ENCODE measurements at regions not wholly inside any gene's neighbourhood (a gene's known extent, or its start where the extent isn't known, plus 50 kb on each side); places are given as distances from the start of the nearest gene placed in this dataset.

DNA sequence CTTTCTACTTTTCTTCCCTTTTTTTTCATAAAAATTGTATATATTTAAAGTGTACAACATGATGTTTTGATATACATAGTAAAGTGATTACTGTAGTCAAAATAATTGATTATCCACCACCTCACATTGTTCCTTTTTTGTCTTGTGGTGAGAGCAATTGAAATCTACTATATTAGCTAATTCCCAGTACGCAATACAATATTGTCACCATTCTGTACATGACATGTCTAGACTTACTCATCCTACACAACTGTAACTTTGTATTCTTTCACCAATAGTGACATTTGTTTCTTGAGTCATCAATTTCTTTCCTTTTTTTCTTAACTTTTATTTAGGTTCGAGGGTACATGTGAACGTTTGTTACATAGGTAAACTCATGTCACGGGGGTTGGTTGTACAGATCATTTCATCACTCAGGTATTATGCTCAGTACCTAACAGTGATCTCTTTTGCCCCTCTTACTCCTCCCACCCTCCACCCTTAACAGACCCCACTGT is 265.2 kb downstream of the KCNRG start:
- ATAC-seq (ENCODE audit: low FRiP score in 2 of 2), result no peak
- WGBS, 2 donors, result 93 to 96% methylated on average over 4 of the region's 4 CpGs
- H3K4me3 ChIP-seq, result no peak overlapping the region

DNA sequence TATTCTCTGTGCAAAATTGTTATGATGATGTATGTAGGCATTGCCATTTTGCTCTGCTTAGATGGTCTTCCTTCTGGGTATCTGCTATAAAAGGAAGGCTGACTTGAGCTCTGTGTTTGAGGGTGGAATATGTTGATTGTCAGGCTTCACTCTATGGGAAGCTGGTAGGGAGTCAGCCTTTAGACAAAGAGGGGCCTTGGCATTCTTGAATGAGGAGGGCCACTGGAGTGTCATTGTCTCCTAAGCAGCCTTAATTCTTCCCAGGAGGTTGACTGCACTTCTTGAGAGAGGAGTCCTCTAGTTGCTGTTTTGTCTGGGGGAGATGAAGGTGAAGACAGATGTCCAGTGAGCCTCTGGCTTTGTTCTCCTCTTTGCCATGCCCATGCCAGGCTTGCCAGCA is 266.8 kb downstream of the KCNRG start:
- ATAC-seq (ENCODE audit: low FRiP score in 2 of 2), result no peak
- Histone ChIP-seq H3K4me1 (peaks cover 0 to 9% (median 2%) of the 10 kb centered on the region in 4 donors), H3K27me3 (no peaks in the 10 kb centered on the region), H3K27ac (no peak overlapping the region), H3K36me3 (no peaks in the 10 kb centered on the region), H3K4me3 (no peak overlapping the region), H3K9me3 (no peaks in the 10 kb centered on the region)
- no peak for TF ChIP-seq POLR2AphosphoS5 (IDR thresholded peaks at IDR 0.05)
- TF ChIP-seq EP300 (IDR thresholded peaks at IDR 0.05), result no peak
- TF ChIP-seq, protein P1, sequence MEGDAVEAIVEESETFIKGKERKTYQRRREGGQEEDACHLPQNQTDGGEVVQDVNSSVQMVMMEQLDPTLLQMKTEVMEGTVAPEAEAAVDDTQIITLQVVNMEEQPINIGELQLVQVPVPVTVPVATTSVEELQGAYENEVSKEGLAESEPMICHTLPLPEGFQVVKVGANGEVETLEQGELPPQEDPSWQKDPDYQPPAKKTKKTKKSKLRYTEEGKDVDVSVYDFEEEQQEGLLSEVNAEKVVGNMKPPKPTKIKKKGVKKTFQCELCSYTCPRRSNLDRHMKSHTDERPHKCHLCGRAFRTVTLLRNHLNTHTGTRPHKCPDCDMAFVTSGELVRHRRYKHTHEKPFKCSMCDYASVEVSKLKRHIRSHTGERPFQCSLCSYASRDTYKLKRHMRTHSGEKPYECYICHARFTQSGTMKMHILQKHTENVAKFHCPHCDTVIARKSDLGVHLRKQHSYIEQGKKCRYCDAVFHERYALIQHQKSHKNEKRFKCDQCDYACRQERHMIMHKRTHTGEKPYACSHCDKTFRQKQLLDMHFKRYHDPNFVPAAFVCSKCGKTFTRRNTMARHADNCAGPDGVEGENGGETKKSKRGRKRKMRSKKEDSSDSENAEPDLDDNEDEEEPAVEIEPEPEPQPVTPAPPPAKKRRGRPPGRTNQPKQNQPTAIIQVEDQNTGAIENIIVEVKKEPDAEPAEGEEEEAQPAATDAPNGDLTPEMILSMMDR (IDR thresholded peaks at IDR 0.05), result no peak
- no peak for DNase-seq

More for the DNA sequence above, 265.2 kb downstream of the KCNRG start:
- no peaks in the 10 kb centered on the region for H3K36me3 ChIP-seq
- H3K4me1 ChIP-seq, result peaks cover 0 to 4% (median 0%) of the 10 kb centered on the region in 4 donors
- no peaks in the 10 kb centered on the region for H3K9me3 ChIP-seq
- H3K27ac ChIP-seq, result no peak overlapping the region
- TF ChIP-seq, protein P1 (IDR thresholded peaks at IDR 0.05), result no peak
- TF ChIP-seq POLR2A (IDR thresholded peaks at IDR 0.05) (no peak), POLR2AphosphoS5 (IDR thresholded peaks at IDR 0.05) (no peak), EP300 (IDR thresholded peaks at IDR 0.05) (no peak)
- H3K27me3 ChIP-seq, result no peaks in the 10 kb centered on the region
- DNase-seq, result no peak

DNA sequence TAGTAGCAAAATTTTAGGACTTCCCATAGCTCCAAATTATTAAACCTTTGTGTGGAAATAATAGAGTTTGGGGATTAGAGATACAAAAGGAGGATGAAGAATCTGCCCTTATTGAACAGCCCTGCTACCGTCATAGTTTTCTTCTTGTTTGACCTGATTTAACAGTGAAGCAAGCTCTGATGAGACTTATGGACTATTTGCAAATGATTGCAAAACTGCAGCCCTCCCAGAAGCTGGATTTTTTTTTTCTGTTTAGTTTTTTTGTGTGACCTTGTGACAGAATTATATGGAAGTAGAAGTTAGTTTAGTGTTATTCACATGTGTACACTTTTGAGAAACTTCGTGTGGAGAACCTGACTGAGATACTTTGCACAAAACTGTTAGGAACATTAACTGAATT is 267.8 kb downstream of the KCNRG start:
- Histone ChIP-seq H3K36me3 (no peaks in the 10 kb centered on the region), H3K9me3 (no peaks in the 10 kb centered on the region), H3K27ac (no peak overlapping the region), H3K4me3 (no peak overlapping the region), H3K27me3 (no peaks in the 10 kb centered on the region), H3K4me1 (peaks cover 0 to 9% (median 2%) of the 10 kb centered on the region in 4 donors)
- 31 to 60% methylated on average over 2 of the region's 2 CpGs for WGBS, 2 donors
- TF ChIP-seq POLR2A (IDR thresholded peaks at IDR 0.05) (no peak), EP300 (IDR thresholded peaks at IDR 0.05) (no peak), POLR2AphosphoS5 (IDR thresholded peaks at IDR 0.05) (no peak)
- TF ChIP-seq, protein P1 (IDR thresholded peaks at IDR 0.05), result no peak
- DNase-seq (no peak), ATAC-seq (ENCODE audit: low FRiP score in 2 of 2) (no peak)

- peak in 1 of 2 donors; percentile 45 for ATAC-seq (ENCODE audit: low FRiP score in 2 of 2)
- no peaks in the 10 kb centered on the region for H3K36me3 ChIP-seq
- WGBS, 2 donors, result 51 to 74% methylated on average over 2 of the region's 2 CpGs
- no peaks in the 10 kb centered on the region for H3K9me3 ChIP-seq
- no peak overlapping the region for H3K4me3 ChIP-seq
- TF ChIP-seq EP300 (IDR thresholded peaks at IDR 0.05) (no peak), POLR2AphosphoS5 (IDR thresholded peaks at IDR 0.05) (no peak), POLR2A (IDR thresholded peaks at IDR 0.05) (no peak)
- TF ChIP-seq, protein P1 (IDR thresholded peaks at IDR 0.05), result no peak
- DNase-seq, result no peak
- no peaks in the 10 kb centered on the region for H3K27me3 ChIP-seq
- peaks cover 0 to 9% (median 2%) of the 10 kb centered on the region in 4 donors for H3K4me1 ChIP-seq
- H3K27ac ChIP-seq, result no peak overlapping the region
Measured at GRCh38 chr13:50284540-50284939, 269.3 kb downstream of the KCNRG start.

- Histone ChIP-seq H3K4me3 (no peak overlapping the region), H3K36me3 (no peaks in the 10 kb centered on the region), H3K9me3 (no peaks in the 10 kb centered on the region), H3K27ac (no peak overlapping the region), H3K27me3 (no peaks in the 10 kb centered on the region), H3K4me1 (peaks cover 0 to 9% (median 2%) of the 10 kb centered on the region in 4 donors)
- ATAC-seq (ENCODE audit: low FRiP score in 2 of 2) (no peak), DNase-seq (no peak)
- TF ChIP-seq POLR2A (IDR thresholded peaks at IDR 0.05) (no peak), POLR2AphosphoS5 (IDR thresholded peaks at IDR 0.05) (no peak), EP300 (IDR thresholded peaks at IDR 0.05) (no peak)
- TF ChIP-seq, protein P1 (IDR thresholded peaks at IDR 0.05), result no peak
- WGBS, 2 donors, result 87 to 92% methylated on average over 3 of the region's 3 CpGs
Measured at GRCh38 chr13:50285283-50285682, 270.0 kb downstream of the KCNRG start.
